Ishikawa (cell line): ENCODE measurements at regions not wholly inside any gene's neighbourhood (a gene's known extent, or its start where the extent isn't known, plus 50 kb on each side); places are given as distances from the start of the nearest gene placed in this dataset.

Experiments
- CEBPB ChIP-seq: IDR thresholded peaks from 2 replicates; pipeline ENCODE4 v1.6.1; 2012
- CREB1 ChIP-seq: IDR thresholded peaks from 2 replicates; pipeline ENCODE4 v1.6.1; 2012; ENCODE audit warnings: low read depth
- EGR1 ChIP-seq: IDR thresholded peaks from 2 replicates; pipeline ENCODE4 v1.6.1; 2012
- EP300 ChIP-seq: IDR thresholded peaks from 2 replicates; pipeline ENCODE4 v1.6.1; 2012; ENCODE audit warnings: borderline replicate concordance
- FOXM1 ChIP-seq: IDR thresholded peaks from 2 replicates; pipeline ENCODE4 v1.6.1; 2012; ENCODE audit warnings: low read depth, borderline replicate concordance
- MAX ChIP-seq: IDR thresholded peaks from 2 replicates; pipeline ENCODE4 v1.6.1; 2012
- NFIC ChIP-seq: IDR thresholded peaks from 2 replicates; pipeline ENCODE4 v1.6.1; 2012
- RAD21 ChIP-seq: IDR thresholded peaks from 2 replicates; pipeline ENCODE4 v1.6.1; 2012; ENCODE audit warnings: low read depth
- REST ChIP-seq: IDR thresholded peaks from 2 replicates; pipeline ENCODE4 v1.6.1; 2012; ENCODE audit warnings: low read depth, mild to moderate bottlenecking
- TAF1 ChIP-seq: IDR thresholded peaks from 2 replicates; pipeline ENCODE4 v1.6.1; 2012; ENCODE audit warnings: low read depth, mild to moderate bottlenecking
- TCF12 ChIP-seq: IDR thresholded peaks from 2 replicates; pipeline ENCODE4 v1.6.1; 2012; ENCODE audit warnings: low read depth
- TEAD4 ChIP-seq: IDR thresholded peaks from 2 replicates; pipeline ENCODE4 v1.6.1; 2012
- YY1 ChIP-seq: IDR thresholded peaks from 2 replicates; pipeline ENCODE4 v1.6.1; 2012; ENCODE audit warnings: low read depth
- ZBTB7A ChIP-seq: IDR thresholded peaks from 2 replicates; pipeline ENCODE4 v1.6.1; 2012; ENCODE audit warnings: low read depth
- TF ChIP-seq, protein P1 (sequence below): IDR thresholded peaks from 2 replicates; pipeline ENCODE4 v1.6.1; 2012

- TF ChIP-seq, protein P1, sequence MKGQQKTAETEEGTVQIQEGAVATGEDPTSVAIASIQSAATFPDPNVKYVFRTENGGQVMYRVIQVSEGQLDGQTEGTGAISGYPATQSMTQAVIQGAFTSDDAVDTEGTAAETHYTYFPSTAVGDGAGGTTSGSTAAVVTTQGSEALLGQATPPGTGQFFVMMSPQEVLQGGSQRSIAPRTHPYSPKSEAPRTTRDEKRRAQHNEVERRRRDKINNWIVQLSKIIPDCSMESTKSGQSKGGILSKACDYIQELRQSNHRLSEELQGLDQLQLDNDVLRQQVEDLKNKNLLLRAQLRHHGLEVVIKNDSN, result no peak
- TF ChIP-seq EGR1 (no peak), NFIC (no peak), FOXM1 (no peak), TAF1 (no peak), MAX (no peak), YY1 (no peak)
Measured at GRCh38 chr1:185388815-185389214, 71.8 kb upstream of the IVNS1ABP start.

- TF ChIP-seq YY1 (no peak), TEAD4 (no peak), ZBTB7A (no peak), MAX (no peak), EGR1 (no peak), TAF1 (no peak), CEBPB (no peak), EP300 (no peak), CREB1 (no peak), REST (no peak), FOXM1 (no peak), RAD21 (no peak), NFIC (no peak), TCF12 (no peak)
- TF ChIP-seq, protein P1, result no peak
Measured at GRCh38 chr1:185388346-185388745, 71.3 kb upstream of the IVNS1ABP start.

GRCh38 chr1:185385991-185386390, 68.9 kb upstream of the IVNS1ABP start:
- no peak for TF ChIP-seq TAF1
- no peak for TF ChIP-seq NFIC
- TF ChIP-seq TEAD4, result no peak
- TF ChIP-seq, protein P1, result no peak
- no peak for TF ChIP-seq ZBTB7A
- no peak for TF ChIP-seq EGR1

GRCh38 chr1:185377831-185378230, 60.8 kb upstream of the IVNS1ABP start:
- no peak for TF ChIP-seq YY1
- no peak for TF ChIP-seq FOXM1
- no peak for TF ChIP-seq TAF1
- TF ChIP-seq ZBTB7A, result no peak
- TF ChIP-seq TCF12, result no peak
- TF ChIP-seq CREB1, result no peak

GRCh38 chr1:185376840-185377635, 60.0 kb upstream of the IVNS1ABP start:
- TF ChIP-seq TEAD4 (no peak), MAX (no peak), YY1 (no peak), REST (no peak), TCF12 (no peak), CEBPB (no peak), NFIC (no peak), FOXM1 (no peak), EGR1 (no peak)
